Heart left ventricle (tissue), 13 donors: ENCODE measurements at regions not wholly inside any gene's neighbourhood (a gene's known extent, or its start where the extent isn't known, plus 50 kb on each side); places are given as distances from the start of the nearest gene placed in this dataset.

Source experiments
- CTCF ChIP-seq, 12 donors: fragments of 200-600 bp; sonication (generic) in 4 of 12; IDR thresholded peaks; one replicate each; pipeline versions ENCODE4 v1.5.0 to v1.8.0; 2018 to 2022; ENCODE audit warnings: antibody characterized with exemption in 12 of 12, mild to moderate bottlenecking in 5 of 12
- POLR2A ChIP-seq, 2 donors: fragments of 450-650 bp; IDR thresholded peaks; one replicate each; pipeline ENCODE4 v1.6.1; 2017; ENCODE audit warnings: antibody characterized with exemption in 2 of 2, mild to moderate bottlenecking in 2 of 2, moderate library complexity in 2 of 2
- donor health status: ischemic (EF 13 %, LVEDD 7.1; RV severe dilation, severe dysfunction).
- donor health status: DM: no; HTN: yes; CAD: no.
- donor health status: DM: no; HTN: no; CAD: no.
- donor health status: ischemic (EF 25% LVEDD 6.9; RV normal size, moderate dysfunction).
- donor health status: ischemic (EF 25% LVEDD 5.7; RV mildly dilated, moderate dysfunction).
- donor health status: ischemic (EF 35%, LVEDD 5.7; RV mildly dilated, moderate dysfunction).
- donor health status: nonischemic (EF 11% LVEDD 7.7; RV severe dilation, severe dysfunction).
- donor health status: DM: yes; HTN: yes; CAD: no.
- donor health status: PGD.
- donor health status: ischemic (EF 29% LVEDD 5.4; RV normal size, mild dysfunction).
- donor health status: nonischemic (EF 23%, LVEDD 6.1; RV moderate dilation, normal function).

- TF ChIP-seq CTCF (IDR thresholded peaks at IDR 0.05) = no peak
- no peak for TF ChIP-seq POLR2A (IDR thresholded peaks at IDR 0.05)
These were observed 100.2 kb upstream of the PRICKLE1 start for GRCh38 chr12:42689699-42690098.
